ENCODE measurements at regions not wholly inside any gene's neighbourhood (a gene's known extent, or its start where the extent isn't known, plus 50 kb on each side); places are given as distances from the start of the nearest gene placed in this dataset.

DNA sequence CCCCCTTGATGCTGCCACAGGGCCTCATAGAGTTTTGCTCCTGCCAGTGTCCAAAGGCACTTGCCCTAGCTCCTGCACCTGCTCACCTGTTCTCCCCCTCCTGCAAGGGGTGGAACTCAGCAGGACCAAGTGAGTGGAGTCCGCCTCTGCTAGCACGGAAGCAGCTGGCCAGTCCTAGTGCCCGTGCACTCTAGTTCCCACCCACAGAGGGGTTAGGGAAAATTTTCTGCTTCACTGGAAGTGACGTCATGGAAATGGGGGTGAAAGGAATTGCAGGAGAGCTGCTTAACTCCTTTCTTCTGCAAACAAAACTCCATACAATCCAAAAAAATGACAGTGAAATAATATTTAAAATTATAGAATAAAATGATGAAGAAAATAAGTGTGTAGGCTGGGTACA is 609.7 kb upstream of the SLITRK1 start:
- no peak for DNase-seq (ENCODE audit: low spot score)

DNA sequence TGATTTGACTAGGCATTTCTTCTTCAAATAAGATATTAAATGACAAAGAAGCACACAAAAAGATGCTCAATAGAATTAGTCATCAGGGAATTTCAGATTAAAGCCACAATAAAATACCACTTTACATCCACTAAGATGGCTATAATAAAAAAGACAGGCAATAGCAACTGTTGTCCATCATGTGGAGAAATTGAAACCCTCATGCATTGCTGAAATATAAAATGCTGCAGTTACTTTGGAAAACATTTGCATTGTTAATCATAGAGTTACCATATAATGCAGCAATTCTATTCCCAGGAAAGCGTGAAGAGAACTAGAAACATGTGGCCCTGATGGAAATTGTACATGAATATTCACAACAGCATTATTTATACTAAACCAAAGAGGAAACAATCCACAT is 605.5 kb upstream of the SLITRK1 start:
- no peak for DNase-seq (ENCODE audit: low spot score)

DNA sequence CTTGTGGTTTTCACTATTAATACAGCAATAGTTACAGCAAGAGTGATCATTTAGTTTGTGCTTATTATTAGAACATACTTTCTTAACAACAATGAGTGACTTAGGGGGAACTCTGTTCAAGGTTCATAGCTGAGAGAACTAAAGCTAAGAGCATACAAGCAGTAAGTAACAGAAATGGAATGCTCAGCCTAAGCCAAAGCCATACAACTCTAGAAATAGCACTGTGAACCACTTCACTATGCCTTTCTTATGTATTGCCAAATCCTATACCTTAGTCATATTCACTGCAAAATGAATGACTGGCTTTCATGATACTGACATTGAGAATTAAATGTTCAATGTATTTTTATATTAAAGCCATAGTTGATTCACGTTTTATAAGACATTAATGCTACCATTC is 599.7 kb upstream of the SLITRK1 start:
- no peak for DNase-seq (ENCODE audit: low spot score)

DNA sequence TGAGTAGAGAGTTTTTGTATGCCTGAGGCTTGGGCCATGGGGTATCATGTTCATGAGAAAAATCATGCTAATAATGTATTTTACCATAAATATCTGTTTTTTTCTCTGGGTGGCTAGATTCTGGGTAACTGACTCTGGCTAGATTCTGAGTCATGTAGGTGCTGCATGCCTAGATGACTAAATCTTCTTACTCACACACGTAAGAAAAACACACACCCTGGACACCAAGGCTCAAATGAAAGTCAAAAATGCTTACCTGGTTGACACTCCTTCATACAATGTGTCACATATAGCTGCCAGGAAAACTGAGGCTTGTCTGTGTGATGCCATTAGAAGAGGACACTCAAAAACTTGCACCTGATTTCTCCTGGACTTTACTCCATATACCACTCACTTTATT is 597.4 kb upstream of the SLITRK1 start:
- no peak for DNase-seq (ENCODE audit: low spot score)

DNA sequence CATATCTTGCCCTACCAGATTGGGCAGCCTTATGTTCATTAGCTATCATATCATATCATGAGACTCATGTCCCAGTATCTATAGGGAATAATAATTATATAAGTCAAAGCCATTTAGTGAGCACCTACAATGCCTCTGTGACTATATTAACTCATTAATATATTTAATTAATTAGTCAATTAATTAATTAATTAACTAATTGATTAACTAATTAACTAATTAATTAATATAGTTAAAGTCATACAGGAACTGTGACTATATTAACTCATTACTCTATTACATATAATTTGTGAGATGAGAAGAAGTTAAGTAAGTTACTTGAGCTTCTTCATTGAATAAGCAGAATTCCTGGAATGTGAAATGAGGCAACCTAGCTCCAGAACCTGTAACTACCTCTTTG is 588.3 kb upstream of the SLITRK1 start:
- no peak for DNase-seq (ENCODE audit: low spot score)

DNA sequence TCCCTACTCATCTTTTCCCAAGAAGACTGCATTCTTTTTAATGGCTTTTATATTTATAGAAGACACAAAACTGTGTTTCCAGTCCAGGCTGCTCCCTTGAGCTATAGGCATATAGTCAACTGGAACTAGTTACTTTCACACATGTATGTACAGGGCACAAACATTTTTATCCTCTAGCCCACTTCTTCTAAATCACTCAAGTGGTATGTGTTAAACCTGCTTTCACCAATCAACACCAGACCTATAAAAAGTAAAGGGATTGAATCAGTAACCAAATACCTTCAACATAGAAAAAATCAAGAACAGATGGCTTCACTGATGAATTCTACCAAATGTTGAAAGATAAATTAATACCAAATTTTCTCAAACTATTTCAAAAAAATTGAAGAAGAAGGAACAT is 584.2 kb upstream of the SLITRK1 start:
- no peak for DNase-seq (ENCODE audit: low spot score)

DNA sequence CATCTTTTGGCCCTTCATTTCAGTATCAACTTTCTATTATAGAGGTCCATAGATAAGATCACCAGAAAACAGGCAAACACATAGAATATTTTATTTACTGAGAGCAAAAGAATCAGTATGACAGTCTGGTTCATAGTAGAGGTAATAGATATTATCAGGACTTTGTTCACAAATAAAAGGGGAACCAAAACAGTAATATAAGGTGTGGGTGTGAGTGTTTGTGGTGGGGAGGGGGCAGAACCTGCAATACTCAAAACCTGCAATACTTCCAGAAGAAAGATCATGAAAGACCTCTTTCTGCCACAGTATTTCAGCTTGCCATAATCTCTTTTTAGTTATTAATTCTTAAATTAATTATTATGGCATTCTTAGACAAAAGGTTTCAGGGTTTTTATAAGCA is 578.7 kb upstream of the SLITRK1 start:
- DNase-seq (ENCODE audit: low spot score) = no peak

DNA sequence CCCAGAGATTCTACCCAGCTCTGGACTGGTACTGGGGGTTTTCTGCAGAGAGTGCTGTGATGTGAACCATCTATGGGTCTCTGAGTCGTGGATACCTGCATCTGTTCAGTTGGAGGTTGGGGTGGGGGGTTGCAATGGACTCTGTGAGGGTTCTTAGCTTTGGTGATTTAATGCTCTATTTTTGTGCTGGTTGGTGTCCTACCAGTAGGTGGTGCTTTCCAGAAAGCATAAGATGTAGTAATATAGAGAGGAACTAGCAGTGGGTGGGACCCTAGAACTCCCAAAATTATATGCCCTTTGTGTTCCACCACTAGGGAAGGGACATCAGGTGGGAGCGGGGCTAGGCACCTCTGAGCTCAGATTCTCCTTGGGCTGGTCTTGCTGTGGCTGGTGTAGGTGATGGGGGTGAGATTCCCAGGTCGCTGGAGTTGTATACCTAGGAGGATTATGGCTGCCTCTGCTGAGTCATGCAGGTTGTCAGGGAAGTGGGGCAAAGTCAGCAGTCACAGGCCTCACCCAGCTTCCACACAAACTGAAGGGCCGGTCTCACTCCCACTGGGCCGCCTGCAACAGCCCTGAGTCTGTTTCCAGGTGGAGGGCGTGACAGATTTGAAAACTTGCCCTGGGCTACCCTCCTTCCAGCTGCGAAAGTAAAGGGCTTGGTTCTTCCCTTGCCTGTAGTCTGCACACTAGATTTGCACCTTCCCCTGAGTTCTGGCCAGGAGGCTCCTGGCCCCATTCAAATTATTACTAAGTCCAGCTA is 573.0 kb upstream of the SLITRK1 start:
- no peak for DNase-seq (ENCODE audit: low spot score)

DNA sequence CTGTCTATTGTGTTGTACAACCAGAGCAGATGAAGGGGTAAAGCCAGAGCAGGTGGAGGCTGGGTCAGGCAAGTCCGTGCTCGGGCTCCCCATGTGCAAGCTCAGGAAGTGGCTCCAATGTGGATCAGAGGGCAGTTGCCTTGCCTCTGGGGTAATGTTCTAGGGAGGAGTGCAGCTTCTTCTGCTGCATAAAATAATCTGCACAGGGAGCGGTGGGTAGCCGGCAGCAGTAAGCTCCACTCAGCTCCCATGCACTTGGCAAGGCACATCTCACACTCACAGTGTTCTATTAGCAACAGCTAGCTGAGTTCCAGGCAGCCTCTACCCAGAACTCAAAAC is 565.3 kb upstream of the SLITRK1 start:
- DNase-seq (ENCODE audit: low spot score) = no peak

DNA sequence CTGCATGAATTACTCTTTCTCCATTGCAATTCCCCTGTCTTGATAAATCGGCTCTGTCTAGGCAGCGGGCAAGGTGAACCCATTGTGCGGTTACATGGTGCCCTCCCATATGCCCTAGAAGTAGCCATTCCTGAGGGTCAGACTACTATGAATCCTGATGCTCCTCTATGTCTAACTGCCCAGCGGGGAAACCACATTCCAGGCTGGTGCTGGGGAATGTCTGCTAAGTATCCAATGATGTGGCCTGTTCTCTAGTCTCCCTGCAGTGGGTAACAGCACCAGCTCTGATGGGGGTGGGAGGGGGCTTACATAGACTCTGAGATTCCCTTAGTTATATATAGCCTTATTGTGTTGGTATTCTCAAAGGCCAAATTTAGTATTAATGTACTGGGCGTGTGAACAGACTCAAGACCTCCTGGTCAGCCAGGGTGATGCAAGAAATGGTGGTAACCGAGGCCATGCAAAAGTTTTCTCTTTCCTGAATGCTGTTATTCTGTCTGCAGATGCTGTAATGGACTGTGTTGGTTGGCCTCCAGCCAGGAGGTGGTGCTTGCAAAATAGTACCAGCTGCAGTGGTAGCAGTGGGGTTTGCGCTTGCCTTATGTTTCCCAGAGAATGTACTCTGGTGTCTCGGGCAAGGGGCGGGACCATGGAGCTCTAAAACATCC is 564.8 kb upstream of the SLITRK1 start:
- DNase-seq (ENCODE audit: low spot score) = peak; percentile 67

DNA sequence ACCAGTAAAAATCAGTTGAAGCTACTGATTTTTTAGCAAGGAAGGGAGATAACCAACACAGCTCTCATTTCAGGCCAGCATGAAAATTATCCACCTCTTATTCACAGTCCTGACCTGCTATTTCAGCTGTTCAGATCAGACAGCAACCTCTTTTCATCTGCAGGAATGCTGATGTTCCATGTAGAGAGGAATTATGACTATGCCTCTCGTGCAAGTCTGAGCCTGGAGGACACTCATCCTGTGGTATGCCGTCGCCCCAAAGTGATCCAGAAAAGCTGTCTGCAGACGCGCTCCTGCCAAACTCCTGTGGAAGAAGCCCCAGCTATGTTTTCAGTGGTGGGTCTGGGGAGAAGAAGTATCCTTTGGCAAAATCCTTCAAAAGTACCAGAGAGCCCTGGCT is 563.5 kb upstream of the SLITRK1 start:
- no peak for DNase-seq (ENCODE audit: low spot score)

DNA sequence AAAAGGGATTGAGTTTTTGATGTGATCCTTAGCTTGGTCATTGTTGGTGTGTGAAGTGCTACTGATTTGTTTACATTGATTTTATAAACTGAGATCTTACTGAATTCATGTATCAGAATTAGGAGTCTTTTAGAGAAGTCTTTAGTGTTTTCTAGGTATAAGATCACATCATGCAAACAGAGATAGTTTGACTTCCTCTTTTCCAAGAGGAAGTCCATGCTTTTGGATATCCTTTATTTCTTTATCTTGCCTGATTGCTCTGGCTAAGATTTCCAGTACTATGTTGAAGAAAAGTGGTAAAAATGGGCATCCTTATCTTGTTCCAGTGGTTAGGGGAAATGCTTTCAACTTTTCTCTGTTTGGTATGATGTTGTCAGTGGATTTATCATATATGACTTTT is 561.2 kb upstream of the SLITRK1 start:
- no peak for DNase-seq (ENCODE audit: low spot score)

DNA sequence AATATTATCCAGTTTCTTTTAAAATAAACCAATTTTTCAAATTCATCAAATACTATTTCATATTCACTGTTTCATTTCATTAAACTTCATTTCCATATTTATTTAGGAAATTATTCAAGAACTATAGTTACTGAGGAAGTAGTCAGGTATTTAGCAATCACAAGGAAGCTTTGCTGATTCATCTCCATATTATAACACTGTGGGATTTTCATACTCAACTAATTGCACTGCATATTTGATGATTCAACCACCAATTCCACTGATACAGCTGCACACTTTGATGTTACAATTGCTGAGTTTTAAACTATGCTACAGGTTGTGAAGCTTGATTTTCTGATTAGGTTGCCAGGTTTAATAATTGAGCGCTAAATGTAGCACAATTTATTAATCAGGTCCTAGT is 556.8 kb upstream of the SLITRK1 start:
- DNase-seq (ENCODE audit: low spot score) = no peak

DNA sequence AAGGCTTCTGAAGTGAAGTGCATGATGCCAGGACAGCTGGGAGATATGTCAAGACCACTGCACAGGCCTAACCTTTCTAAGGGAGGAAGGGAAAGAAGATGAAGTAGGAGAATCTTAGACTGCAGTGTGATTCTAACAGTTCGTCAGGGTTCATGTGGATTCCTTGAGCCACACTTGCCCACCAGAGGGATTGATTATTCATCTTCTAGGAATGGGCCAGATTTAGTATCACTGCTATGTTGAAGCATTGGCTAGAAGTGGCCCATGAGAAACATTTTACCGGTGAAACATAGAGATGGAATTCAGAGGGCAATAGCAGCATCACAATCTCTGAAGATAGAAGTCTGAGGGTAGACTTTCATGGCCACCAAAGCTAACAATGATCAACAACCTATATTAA is 550.8 kb upstream of the SLITRK1 start:
- DNase-seq (ENCODE audit: low spot score) = no peak

DNA sequence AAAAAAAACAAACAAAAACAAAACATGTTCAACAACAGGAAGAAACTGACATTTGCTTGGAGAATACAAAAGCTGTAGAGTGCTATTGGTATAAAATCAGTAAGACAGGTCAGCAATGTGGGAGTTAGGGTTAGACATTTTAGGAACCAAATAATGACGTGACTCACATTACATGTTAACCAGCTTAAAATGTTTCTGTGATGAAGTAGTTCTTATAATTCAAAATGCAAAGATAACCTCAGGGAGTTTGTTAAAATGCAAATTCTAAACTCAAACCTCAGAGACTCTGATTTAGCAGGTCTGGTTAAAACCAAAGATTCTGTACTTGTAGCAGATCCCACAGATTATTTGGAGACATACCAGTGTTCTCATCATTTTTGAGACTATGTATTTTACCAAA is 549.4 kb upstream of the SLITRK1 start:
- no peak for DNase-seq (ENCODE audit: low spot score)

DNA sequence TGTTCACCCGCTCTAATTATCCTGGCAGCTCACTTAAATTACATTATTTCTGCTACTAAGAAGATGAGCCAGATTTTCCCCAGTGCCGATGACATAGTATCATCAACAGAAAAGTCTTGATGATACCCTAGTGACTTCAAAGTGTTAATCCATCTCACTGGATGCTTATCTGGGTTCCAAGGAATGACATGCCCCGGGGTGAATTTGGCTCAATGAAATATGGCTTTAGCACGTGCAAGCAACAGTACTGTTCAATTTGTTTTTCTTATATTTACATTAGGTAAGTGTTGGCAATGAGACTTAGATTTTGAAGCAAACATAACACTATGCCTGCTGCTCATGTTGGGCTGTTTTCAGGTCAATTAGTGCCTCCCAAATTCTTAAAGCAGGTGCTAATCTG is 548.2 kb upstream of the SLITRK1 start:
- no peak for DNase-seq (ENCODE audit: low spot score)

DNA sequence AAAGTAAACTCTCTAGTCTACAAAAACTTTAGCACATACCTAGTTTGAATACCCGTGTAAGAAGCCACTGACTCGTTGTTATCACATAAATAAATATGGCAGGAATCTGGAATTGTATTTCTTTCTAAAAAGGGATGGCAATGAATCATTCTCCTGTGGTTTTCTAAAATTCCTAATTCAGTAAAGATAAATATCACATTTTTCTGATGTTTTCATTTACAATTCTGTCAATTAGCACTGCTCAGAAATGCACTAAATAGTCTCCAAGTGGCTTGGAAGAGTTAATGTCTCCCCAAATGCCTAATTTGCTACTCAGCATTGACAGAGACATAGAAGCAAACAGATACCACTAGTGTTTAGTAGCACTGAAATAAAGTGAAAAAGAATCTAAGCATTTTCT is 547.7 kb upstream of the SLITRK1 start:
- no peak for DNase-seq (ENCODE audit: low spot score)

DNA sequence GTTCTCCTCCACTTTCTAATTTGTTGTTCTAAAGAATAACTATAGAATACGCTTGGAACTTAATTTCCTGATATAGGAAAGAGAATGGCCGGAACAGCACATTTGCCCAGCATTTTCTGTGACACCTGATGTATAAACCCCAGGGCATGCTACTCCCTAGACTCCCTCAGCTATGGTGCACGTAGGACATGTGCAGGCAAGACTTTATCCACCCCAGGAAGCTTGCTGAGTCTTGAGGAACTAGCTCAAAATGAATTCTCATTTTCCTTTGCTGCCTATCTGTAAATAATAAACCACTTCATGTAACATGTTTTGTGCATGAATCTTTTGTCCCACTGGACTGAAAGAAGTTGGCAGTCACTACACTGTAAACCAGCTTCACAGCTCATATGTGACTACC is 535.8 kb upstream of the SLITRK1 start:
- DNase-seq (ENCODE audit: low spot score) = no peak

DNA sequence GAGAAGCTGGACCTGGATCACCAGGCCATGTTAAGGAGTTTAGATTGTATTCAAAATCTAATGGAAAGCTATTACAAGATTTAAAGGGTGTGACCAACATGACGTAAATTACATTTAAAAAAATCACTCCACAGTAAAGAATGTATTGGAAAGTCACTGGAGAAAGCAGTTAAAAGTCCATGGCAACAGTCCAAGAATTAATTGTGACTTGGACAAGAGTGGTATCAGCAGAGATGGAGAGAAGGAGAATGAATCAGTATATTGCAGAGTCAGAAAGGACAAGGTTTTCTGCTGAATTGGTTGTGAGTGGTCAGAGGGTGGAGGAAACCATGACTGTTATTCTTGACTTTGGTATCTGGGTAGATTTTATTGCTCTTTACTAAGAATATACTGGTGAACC is 535.1 kb upstream of the SLITRK1 start:
- DNase-seq (ENCODE audit: low spot score) = no peak

DNA sequence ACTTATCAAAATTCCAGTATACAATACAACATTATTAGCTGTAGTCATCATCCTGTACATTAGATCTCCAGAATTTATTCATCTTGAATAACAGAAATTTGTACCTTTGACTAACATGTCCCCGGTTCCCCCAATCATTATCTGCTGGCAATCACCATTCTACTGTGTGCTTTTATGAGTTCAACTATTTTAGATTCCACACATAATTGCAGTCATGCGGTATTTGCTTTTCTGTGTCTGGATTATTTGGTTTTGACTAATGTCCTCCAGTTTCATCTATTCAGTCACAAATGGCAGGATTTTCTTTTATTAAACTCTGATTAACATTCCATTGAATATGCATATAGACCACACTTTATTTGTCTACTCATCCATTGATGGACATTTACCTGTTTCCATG is 530.7 kb upstream of the SLITRK1 start:
- no peak for DNase-seq (ENCODE audit: low spot score)

DNA sequence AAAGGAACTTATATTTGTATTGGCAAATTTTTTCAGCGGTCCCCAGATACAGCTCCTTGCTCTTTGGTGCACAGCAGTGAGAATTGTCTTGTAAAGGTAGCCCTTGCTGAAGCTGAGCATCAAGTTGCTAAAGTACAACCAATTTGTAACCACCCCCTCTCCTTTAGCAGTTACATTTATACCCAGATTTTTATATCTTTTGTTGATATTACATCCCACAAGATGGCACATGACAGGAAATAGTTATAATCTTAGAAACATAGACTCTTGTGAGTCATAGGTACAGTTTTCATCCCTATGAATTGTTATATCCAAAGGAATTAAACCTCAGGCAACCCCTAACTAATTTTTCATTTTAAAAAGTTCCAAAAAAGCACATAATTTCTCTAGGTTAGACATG is 523.0 kb upstream of the SLITRK1 start:
- no peak for DNase-seq (ENCODE audit: low spot score)

DNA sequence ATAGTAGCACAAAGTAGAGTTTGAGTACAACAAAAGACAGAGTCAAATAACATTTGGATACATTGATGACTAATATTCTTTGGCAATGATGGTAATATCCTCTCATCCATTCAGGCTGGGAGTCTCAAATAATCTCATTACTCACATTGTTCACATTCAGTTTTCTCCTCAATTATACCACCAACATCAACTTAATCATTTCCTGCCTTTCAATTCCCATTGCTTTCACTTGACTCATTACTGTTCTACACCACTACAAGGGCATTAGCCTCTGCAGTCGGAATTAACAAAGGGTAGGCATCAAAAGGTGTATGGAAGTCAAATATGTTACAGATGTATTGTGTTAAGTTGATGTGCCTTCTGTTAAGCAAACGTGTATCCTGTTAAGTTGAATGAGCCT is 518.4 kb upstream of the SLITRK1 start:
- DNase-seq (ENCODE audit: low spot score) = no peak

DNA sequence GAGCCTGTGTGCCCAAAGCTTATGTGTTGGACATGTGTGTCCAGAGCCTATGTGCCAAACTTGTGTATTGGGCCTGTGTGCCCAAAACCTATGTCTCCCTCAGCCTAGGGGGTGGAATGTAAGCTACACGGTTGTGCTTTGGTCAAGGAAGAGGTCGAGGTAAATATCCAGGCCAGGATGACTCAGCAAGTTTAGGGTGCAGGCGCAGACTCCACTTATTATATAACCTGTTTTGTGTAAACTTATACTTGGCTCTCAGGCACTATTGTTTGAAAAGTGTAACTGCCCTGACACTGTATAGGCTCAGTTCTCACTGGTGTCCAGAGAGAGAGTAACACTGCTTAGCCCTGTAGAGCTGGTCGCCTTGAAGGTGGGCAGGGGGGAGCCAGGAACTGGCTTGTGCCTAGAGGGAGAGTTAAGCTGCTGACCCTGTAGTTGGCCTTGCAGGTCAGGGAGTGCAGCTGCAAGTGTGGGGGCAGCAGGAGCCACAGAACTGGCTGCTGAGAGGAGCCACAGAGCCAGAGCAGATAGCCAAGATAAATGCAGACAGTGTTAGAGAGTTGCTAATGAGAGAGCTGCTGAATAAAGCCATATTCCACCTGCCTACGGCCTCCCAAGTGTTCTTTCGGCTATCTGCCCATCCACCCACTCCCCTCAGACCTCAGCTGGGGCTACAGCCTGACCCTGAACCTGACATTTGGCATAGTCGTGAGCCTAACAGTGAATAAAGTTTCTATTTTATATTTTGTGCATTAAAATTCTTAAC is 517.2 kb upstream of the SLITRK1 start:
- no peak for DNase-seq (ENCODE audit: low spot score)
